NT2/D1 (cell line): ENCODE measurements at regions not wholly inside any gene's neighbourhood (a gene's known extent, or its start where the extent isn't known, plus 50 kb on each side); places are given as distances from the start of the nearest gene placed in this dataset.
"Not testable (repeated sequence)": the region's sequence is repeated elsewhere in the genome, so short reads cannot be mapped to it uniquely, and the experiment has no call there.

Source experiments
- DNase-seq: peaks from one replicate; pipeline ENCODE4 v3.0.0-alpha.2; 2011; ENCODE audit warnings: low read depth, low spot score
- H3K27me3 ChIP-seq: 2 replicates; pipeline ENCODE4 v1.6.0; 2011; ENCODE audit warnings: mild to moderate bottlenecking; ENCODE audit not compliant: insufficient read length, insufficient read depth
- H3K36me3 ChIP-seq: 2 replicates; pipeline ENCODE4 v1.6.1; 2011; ENCODE audit warnings: mild to moderate bottlenecking, low read length, mixed read lengths; ENCODE audit not compliant: insufficient read depth, insufficient read length
- H3K4me1 ChIP-seq: 2 replicates; pipeline ENCODE4 v1.5.1; 2011; ENCODE audit not compliant: insufficient read depth, insufficient read length
- H3K4me3 ChIP-seq: 2 replicates; pipeline ENCODE4 v1.5.1; 2011; ENCODE audit warnings: low read depth; ENCODE audit not compliant: insufficient read length
- H3K9ac ChIP-seq: 2 replicates; pipeline ENCODE4 v1.6.0; 2011; ENCODE audit warnings: low read depth; ENCODE audit not compliant: insufficient read length
- H3K9me3 ChIP-seq: 2 replicates; pipeline ENCODE4 v1.5.1; 2011; ENCODE audit warnings: mild to moderate bottlenecking, low read length; ENCODE audit not compliant: insufficient read depth
- SUZ12 ChIP-seq: IDR thresholded peaks from 2 replicates; pipeline ENCODE4 v1.6.1; 2011; ENCODE audit not compliant: insufficient read length, insufficient read depth; ENCODE audit errors: extremely low read depth
- YY1 ChIP-seq: IDR thresholded peaks from 2 replicates; pipeline ENCODE4 v1.6.1; 2011; ENCODE audit not compliant: insufficient read length, insufficient read depth
- ZNF274 ChIP-seq: IDR thresholded peaks from 2 replicates; pipeline ENCODE4 v1.6.1; 2011; ENCODE audit warnings: mild to moderate bottlenecking, low read depth, low read length

GRCh38 chr15:87707566-87708130, 548.9 kb downstream of the NTRK3 start:
- no peak for TF ChIP-seq ZNF274
- no peak for TF ChIP-seq SUZ12
- TF ChIP-seq YY1: no peak
- no peaks in the 10 kb centered on the region for H3K27me3 ChIP-seq
- H3K36me3 ChIP-seq: no peaks in the 10 kb centered on the region
- DNase-seq: no peak
- no peaks in the 10 kb centered on the region for H3K4me1 ChIP-seq
- H3K9me3 ChIP-seq: no peaks in the 10 kb centered on the region
- no peak overlapping the region for H3K4me3 ChIP-seq
- H3K9ac ChIP-seq: no peak overlapping the region

- no peak for DNase-seq
- H3K4me3 ChIP-seq: no peak overlapping the region
- H3K9ac ChIP-seq: no peak overlapping the region
- no peaks in the 10 kb centered on the region for H3K27me3 ChIP-seq
- TF ChIP-seq ZNF274: no peak
- no peak for TF ChIP-seq SUZ12
- no peak for TF ChIP-seq YY1
- H3K9me3 ChIP-seq: no peaks in the 10 kb centered on the region
- no peaks in the 10 kb centered on the region for H3K4me1 ChIP-seq
- no peaks in the 10 kb centered on the region for H3K36me3 ChIP-seq
Measured at GRCh38 chr15:87707071-87707470, 549.5 kb downstream of the NTRK3 start.

DNA sequence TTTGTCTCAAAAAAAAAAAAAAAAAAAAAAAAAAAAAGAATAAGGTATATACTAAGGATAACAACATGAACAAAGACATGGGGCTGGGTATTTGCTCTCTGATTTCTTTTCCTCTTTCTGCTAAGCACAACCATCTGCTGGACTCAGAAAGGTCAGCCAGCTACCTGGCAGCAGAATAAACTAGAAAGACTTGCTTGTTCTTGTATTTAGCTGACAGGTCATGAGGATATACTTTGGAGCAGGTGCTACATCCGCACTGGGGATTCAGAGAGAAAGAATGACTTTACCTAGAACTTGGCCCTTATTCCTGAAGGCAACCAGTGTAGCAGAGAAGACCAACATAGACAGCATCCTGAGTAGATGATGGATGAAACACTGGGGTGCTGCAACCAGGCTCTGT, 550.5 kb downstream of the NTRK3 start:
- no peak for TF ChIP-seq YY1
- TF ChIP-seq ZNF274: no peak
- TF ChIP-seq SUZ12: no peak
- H3K4me3 ChIP-seq: no peak overlapping the region
- no peaks in the 10 kb centered on the region for H3K27me3 ChIP-seq
- no peak for DNase-seq
- H3K36me3 ChIP-seq: no peaks in the 10 kb centered on the region
- no peak overlapping the region for H3K9ac ChIP-seq
- H3K9me3 ChIP-seq: no peaks in the 10 kb centered on the region
- no peaks in the 10 kb centered on the region for H3K4me1 ChIP-seq

GRCh38 chr15:87704276-87704675, 552.3 kb downstream of the NTRK3 start:
- Histone ChIP-seq H3K27me3 (no peaks in the 10 kb centered on the region), H3K9me3 (no peaks in the 10 kb centered on the region), H3K4me3 (no peak overlapping the region), H3K4me1 (no peaks in the 10 kb centered on the region), H3K9ac (no peak overlapping the region), H3K36me3 (no peaks in the 10 kb centered on the region)
- TF ChIP-seq YY1 (no peak), ZNF274 (no peak), SUZ12 (no peak)
- no peak for DNase-seq

- no peak overlapping the region for H3K9ac ChIP-seq
- TF ChIP-seq YY1: no peak
- no peak for TF ChIP-seq SUZ12
- no peak for TF ChIP-seq ZNF274
- no peaks in the 10 kb centered on the region for H3K27me3 ChIP-seq
- no peaks in the 10 kb centered on the region for H3K36me3 ChIP-seq
- H3K4me1 ChIP-seq: no peaks in the 10 kb centered on the region
- no peak overlapping the region for H3K4me3 ChIP-seq
- no peaks in the 10 kb centered on the region for H3K9me3 ChIP-seq
- DNase-seq: no peak
Measured at GRCh38 chr15:87703327-87704111, 553.0 kb downstream of the NTRK3 start.

DNA sequence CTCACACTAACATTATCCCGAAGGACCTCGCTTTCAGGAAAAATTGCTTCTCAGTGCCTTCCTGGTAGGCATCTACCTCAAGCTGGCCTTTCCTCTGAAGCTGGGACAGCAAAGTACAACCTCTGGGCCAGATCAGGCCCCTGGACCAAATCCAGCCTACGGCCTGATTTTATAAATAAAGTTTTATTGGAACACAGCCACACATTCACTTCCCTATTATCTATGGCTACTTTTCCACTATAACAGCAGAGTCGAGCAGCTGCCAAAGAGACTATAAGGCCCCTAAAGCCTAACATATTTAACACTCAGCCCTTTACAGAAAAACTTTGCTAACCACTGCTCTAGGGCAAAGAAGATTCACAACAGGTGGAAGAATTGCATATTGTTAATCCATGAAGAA, 554.3 kb downstream of the NTRK3 start:
- Histone ChIP-seq H3K9ac (no peak overlapping the region), H3K4me3 (no peak overlapping the region), H3K4me1 (no peaks in the 10 kb centered on the region), H3K27me3 (no peaks in the 10 kb centered on the region), H3K36me3 (no peaks in the 10 kb centered on the region), H3K9me3 (no peaks in the 10 kb centered on the region)
- TF ChIP-seq YY1 (no peak), SUZ12 (no peak), ZNF274 (no peak)
- DNase-seq: no peak

- H3K9me3 ChIP-seq, DNase-seq, H3K9ac ChIP-seq, H3K4me1 ChIP-seq, H3K27me3 ChIP-seq, H3K4me3 ChIP-seq, H3K36me3 ChIP-seq: not testable (repeated sequence)
Measured at GRCh38 chr15:87698467-87698866, 558.1 kb downstream of the NTRK3 start.

DNA sequence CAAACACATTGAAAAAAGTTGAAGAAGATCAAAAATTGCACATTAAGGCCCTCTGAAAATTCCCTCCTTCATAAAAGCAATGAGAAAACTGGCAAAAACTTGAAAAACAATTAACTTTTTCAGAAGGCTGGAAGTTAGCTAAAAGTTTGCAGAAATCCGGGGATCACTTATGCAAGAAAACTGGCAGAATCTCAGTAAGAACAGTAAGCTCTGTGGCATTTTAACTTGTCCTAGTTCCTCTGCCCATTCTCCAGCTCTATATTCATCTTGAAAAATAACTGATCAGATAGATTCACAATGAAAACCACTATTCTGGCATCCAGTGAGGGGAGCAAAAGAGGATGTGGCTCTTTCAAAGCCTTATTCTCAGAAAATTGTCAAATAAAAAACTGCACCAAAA, 566.8 kb downstream of the NTRK3 start:
- TF ChIP-seq YY1: no peak
- TF ChIP-seq SUZ12: no peak
- TF ChIP-seq ZNF274: no peak
- DNase-seq: no peak
- no peak overlapping the region for H3K9ac ChIP-seq
- no peaks in the 10 kb centered on the region for H3K4me1 ChIP-seq
- H3K9me3 ChIP-seq: no peaks in the 10 kb centered on the region
- H3K36me3 ChIP-seq: no peaks in the 10 kb centered on the region
- no peak overlapping the region for H3K4me3 ChIP-seq
- no peaks in the 10 kb centered on the region for H3K27me3 ChIP-seq
